Rectal smooth muscle tissue (tissue), 1 donor: ENCODE measurements at regions not wholly inside any gene's neighbourhood (a gene's known extent, or its start where the extent isn't known, plus 50 kb on each side); places are given as distances from the start of the nearest gene placed in this dataset.
"Not testable (repeated sequence)": the region's sequence is repeated elsewhere in the genome, so short reads cannot be mapped to it uniquely, and the experiment has no call there.

Experiments
- H3K27ac ChIP-seq: one replicate; pipeline ENCODE4 v1.7.0; 2013; ENCODE audit warnings: low read depth, low read length, inconsistent platforms
- H3K27me3 ChIP-seq: one replicate; pipeline ENCODE4 v1.7.0; 2013; ENCODE audit warnings: low read length; ENCODE audit not compliant: control insufficient read depth, insufficient read depth
- H3K36me3 ChIP-seq: one replicate; pipeline ENCODE4 v1.7.0; 2013; ENCODE audit warnings: low read length; ENCODE audit not compliant: control insufficient read depth, insufficient read depth
- H3K4me1 ChIP-seq: one replicate; pipeline ENCODE4 v1.7.0; 2013; ENCODE audit warnings: low read length; ENCODE audit not compliant: control insufficient read depth, insufficient read depth
- H3K4me3 ChIP-seq: one replicate; pipeline ENCODE4 v1.7.0; 2013; ENCODE audit warnings: low read length
- H3K9ac ChIP-seq: one replicate; pipeline ENCODE4 v1.7.0; 2013; ENCODE audit warnings: low read length

DNA sequence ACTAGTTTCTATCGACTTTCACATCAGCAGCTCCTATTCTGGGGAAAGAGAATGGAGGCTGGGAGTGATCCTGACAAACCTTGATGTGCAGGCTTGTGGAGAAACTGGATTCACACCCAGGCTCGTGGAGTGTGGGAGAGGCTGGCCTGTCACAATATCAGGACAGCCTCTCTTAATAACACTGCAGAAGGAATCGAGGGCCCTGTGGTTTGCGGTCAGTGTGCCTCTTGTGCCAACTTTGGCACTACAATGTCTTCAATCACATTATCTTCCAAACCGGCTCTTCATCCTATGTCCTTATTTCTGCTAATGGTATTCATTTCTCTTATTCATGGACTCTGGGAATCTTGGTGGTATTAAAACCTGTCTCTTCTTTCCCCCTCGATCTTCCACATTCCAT lies 92.7 kb downstream of the PRL start:
- Histone ChIP-seq H3K27me3 (no peaks in the 10 kb centered on the region), H3K9ac (no peak overlapping the region), H3K4me1 (no peaks in the 10 kb centered on the region), H3K4me3 (no peak overlapping the region), H3K36me3 (no peaks in the 10 kb centered on the region), H3K27ac (no peak overlapping the region)

DNA sequence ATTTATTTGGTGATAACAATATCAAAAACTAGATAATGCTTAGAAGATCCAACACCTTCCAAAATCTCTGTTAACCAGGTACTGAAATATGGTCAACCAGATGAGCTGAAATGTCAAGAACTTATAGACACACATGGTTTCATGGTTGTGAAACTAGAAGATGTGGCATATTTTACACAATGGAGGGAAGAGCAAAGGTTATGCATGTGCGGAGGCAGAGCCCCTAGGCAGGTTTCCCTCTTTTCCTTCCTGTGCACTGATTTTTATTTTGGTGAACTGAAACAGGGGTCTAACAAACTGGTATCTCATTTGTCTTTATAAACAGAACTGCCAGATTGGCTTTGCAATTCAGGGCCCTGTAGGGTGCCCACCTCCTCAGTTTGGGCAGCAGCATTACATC lies 91.6 kb downstream of the PRL start:
- no peaks in the 10 kb centered on the region for H3K4me1 ChIP-seq
- no peaks in the 10 kb centered on the region for H3K27me3 ChIP-seq
- no peak overlapping the region for H3K4me3 ChIP-seq
- H3K9ac ChIP-seq, result no peak overlapping the region
- no peak overlapping the region for H3K27ac ChIP-seq
- H3K36me3 ChIP-seq, result no peaks in the 10 kb centered on the region

- Histone ChIP-seq H3K9ac (no peak overlapping the region), H3K27me3 (no peaks in the 10 kb centered on the region), H3K4me3 (no peak overlapping the region), H3K4me1 (no peaks in the 10 kb centered on the region), H3K27ac (no peak overlapping the region), H3K36me3 (no peaks in the 10 kb centered on the region)
Measured at GRCh38 chr6:22206106-22206505, 90.7 kb downstream of the PRL start.

- Histone ChIP-seq H3K4me1 (no peaks in the 10 kb centered on the region), H3K4me3 (no peak overlapping the region), H3K9ac (no peak overlapping the region), H3K27me3 (no peaks in the 10 kb centered on the region), H3K36me3 (no peaks in the 10 kb centered on the region), H3K27ac (no peak overlapping the region)
Measured at GRCh38 chr6:22208026-22208425, 88.8 kb downstream of the PRL start.

DNA sequence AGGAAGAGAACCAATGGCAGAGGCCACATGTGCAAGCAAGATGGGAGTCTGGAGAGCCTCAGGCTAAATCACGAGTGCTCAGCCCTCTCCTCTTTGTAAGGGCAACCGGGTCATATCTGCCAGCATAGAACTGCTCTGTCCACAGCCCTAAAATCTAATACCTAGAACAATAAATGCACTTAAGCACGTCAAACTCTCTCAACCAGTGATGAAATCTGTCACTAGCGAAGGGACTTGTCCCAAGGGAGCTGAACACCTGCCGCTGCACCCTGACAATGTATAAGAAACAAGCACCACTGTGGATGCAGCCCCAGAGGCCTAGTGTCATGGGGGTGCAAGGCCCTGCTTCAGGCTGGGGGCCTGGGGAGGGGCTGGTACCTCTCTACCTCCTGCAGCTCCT lies 82.5 kb downstream of the PRL start:
- H3K4me3 ChIP-seq, result no peak overlapping the region
- H3K4me1 ChIP-seq, result no peaks in the 10 kb centered on the region
- H3K27ac ChIP-seq, result no peak overlapping the region
- no peaks in the 10 kb centered on the region for H3K27me3 ChIP-seq
- no peak overlapping the region for H3K9ac ChIP-seq
- H3K36me3 ChIP-seq, result no peaks in the 10 kb centered on the region

DNA sequence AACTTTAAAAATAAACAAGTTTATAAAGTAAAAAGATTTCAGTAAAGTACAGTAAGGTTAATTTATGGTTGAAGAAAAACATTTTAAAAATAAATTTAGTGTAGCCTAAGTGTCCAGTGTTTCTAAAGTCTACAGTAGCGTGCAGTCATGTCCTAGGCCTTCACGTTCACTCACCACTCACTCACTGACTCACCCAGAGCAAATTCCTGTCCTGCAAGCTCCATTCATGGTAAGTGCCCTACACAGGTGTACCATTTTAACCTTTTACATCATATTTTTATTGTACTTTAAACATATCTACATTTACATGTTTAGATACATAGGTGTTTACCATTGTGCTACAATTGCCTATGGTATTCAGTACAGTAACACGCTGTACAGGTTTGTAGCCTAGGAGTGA lies 81.4 kb downstream of the PRL start:
- not testable (repeated sequence) for H3K27me3 ChIP-seq, H3K9ac ChIP-seq, H3K4me1 ChIP-seq, H3K4me3 ChIP-seq, H3K27ac ChIP-seq, H3K36me3 ChIP-seq

DNA sequence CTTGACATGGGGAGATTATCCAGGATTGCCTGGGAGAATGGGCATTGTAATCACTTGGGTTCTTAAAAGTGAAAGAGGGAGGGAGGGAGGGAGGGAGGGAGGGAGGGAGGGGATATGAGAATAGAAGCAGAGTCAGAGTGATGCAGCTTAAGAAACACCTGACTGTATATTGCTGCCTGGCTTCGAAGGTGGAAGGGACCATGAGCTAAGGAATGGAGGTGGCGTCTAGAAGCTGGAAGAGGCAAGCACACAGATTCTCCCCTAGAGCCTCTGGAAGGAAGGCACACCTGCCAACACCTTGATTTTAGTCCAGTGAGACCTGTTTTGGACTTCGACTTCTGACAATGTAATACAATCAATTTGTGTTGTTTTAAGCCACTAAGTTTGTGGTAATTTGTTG lies 78.4 kb downstream of the PRL start:
- Histone ChIP-seq H3K36me3 (no peaks in the 10 kb centered on the region), H3K27me3 (no peaks in the 10 kb centered on the region), H3K27ac (no peak overlapping the region), H3K4me1 (no peaks in the 10 kb centered on the region), H3K9ac (no peak overlapping the region), H3K4me3 (no peak overlapping the region)

DNA sequence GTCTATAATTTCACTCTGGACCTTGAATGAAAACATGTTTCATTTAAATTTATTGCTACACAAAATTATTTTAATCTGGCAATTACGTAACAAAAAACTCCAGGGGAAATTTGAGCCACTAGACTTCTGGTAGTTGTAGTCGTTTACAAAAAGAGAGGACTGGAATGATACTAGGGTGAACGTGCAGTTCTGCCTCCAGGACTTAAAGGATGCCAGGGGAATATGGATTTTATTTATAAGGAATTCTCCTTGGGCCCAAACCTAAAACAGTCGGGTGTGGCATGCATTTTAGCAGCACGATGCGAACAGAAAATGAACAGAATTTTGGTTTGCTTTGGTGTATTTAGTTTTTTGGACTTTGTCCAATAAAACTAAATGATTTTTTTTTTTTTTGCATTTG lies 76.9 kb downstream of the PRL start:
- Histone ChIP-seq H3K4me1 (no peaks in the 10 kb centered on the region), H3K27me3 (no peaks in the 10 kb centered on the region), H3K36me3 (no peaks in the 10 kb centered on the region), H3K27ac (no peak overlapping the region), H3K9ac (no peak overlapping the region), H3K4me3 (no peak overlapping the region)

DNA sequence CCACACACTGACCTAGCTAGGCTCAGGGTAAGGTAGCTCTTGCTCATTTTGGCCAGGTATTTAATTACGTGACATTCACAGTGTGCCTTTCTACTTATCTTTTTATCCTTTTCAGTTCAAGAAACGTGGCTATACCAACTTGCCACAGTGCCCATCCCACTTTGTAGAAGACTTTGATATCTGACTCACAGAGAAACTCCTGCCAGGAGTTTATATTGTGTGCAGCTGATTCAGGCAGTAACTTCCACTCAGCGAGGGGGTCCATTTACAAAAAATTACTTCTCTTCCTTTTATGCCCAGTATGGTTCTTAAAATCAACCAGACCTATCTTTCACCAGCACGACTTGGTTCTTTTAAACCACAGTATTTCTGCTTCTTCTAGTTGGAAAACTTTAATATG lies 75.6 kb downstream of the PRL start:
- no peaks in the 10 kb centered on the region for H3K4me1 ChIP-seq
- H3K36me3 ChIP-seq, result no peaks in the 10 kb centered on the region
- H3K27me3 ChIP-seq, result no peaks in the 10 kb centered on the region
- no peak overlapping the region for H3K4me3 ChIP-seq
- no peak overlapping the region for H3K9ac ChIP-seq
- H3K27ac ChIP-seq, result no peak overlapping the region

DNA sequence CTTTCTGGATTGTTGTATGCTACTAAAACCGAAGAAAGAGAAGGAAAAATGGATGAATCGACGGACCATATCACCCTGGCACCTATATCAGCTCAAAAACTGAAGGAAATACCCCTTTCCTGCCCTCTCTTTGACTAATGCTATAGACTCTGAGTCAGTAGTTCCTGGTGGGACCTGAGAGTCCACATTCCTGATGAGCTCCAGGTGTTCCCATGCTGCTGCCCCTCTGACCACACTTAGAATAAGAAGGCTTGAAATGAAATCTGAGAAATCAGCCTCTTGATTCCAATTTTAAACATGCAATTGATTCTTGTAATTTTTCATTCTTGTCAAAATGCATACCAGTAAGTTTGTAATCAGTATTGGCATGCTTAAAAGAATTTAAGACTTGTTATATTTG lies 75.2 kb downstream of the PRL start:
- H3K27me3 ChIP-seq, result no peaks in the 10 kb centered on the region
- H3K36me3 ChIP-seq, result no peaks in the 10 kb centered on the region

GRCh38 chr6:22222469-22222868 lies 74.4 kb downstream of the PRL start:
- no peaks in the 10 kb centered on the region for H3K36me3 ChIP-seq
- H3K4me3 ChIP-seq, result no peak overlapping the region
- H3K27me3 ChIP-seq, result no peaks in the 10 kb centered on the region
- H3K4me1 ChIP-seq, result no peaks in the 10 kb centered on the region
- no peak overlapping the region for H3K9ac ChIP-seq
- H3K27ac ChIP-seq, result no peak overlapping the region

More for the DNA sequence above, 75.2 kb downstream of the PRL start:
- Histone ChIP-seq H3K27ac (no peak overlapping the region), H3K4me3 (no peak overlapping the region), H3K9ac (no peak overlapping the region), H3K4me1 (no peaks in the 10 kb centered on the region)

DNA sequence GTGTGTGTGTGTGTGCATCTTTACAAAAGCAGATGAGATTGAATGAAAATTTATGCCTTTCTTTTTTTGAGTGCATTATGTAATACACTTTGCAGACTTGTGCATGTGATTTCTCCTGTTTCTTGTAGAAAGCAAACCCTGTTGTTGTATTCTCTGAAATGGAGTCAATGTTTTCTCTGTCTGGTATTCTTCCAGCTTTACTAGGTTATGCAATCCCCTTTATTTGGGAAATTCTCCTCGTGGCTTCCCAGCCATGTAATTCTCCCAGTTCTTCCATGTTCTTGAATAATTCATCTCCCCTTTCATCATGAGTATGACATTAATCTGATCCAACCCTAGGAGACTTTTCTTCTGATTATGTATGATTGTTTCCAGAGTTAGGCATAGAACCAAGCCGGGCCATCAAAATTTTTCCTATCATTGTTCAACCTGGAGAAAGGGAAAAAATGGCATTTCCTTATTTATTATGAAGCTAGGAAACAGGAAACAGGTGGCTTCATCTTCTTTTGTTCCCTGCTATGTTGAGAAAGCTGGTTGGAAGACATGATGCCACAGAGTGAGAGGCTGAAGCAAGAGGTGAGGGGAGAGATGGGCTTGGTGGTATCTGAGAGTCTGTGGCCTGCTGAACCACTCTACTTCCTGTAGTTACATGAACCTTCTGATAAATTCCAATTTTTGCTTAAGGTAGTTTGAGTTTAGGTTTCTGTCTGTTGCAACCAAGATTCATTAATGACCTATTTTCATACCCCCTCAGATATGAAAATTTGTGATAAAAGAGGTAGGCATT lies 68.8 kb downstream of the PRL start:
- H3K9ac ChIP-seq, result no peak overlapping the region
- H3K4me3 ChIP-seq, result no peak overlapping the region
- no peaks in the 10 kb centered on the region for H3K4me1 ChIP-seq
- H3K36me3 ChIP-seq, result no peaks in the 10 kb centered on the region
- no peak overlapping the region for H3K27ac ChIP-seq
- no peaks in the 10 kb centered on the region for H3K27me3 ChIP-seq

DNA sequence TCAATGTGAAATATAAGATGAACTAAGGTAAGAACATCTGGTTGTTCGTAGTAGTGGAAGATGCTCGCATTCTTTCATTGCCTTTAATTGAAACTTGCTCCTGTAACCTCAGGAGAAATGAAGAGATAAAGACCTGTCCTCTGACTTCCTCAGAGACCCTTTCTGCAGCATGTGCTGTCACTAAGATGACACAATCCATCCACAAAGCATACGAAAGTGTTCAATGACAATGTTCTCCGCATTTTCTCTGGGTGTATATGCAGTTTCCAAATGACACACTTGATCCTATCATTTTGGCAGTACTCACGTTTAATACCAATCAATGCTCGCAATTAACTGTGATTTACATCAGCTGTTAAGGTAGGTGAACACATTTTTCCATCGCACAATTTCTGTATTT lies 65.8 kb downstream of the PRL start:
- Histone ChIP-seq H3K36me3 (no peaks in the 10 kb centered on the region), H3K4me1 (no peaks in the 10 kb centered on the region), H3K9ac (no peak overlapping the region), H3K4me3 (no peak overlapping the region), H3K27me3 (no peaks in the 10 kb centered on the region), H3K27ac (no peak overlapping the region)
